Ramos (cell line): ENCODE measurements at regions not wholly inside any gene's neighbourhood (a gene's known extent, or its start where the extent isn't known, plus 50 kb on each side); places are given as distances from the start of the nearest gene placed in this dataset.
"Not testable (repeated sequence)": the region's sequence is repeated elsewhere in the genome, so short reads cannot be mapped to it uniquely, and the experiment has no call there.

Experiments used
- in situ Hi-C: fragments of 300-500 bp; cut with MboI; formaldehyde crosslinking; loops from one replicate; pipeline ENCODE4 v1.14.3; 2022; ENCODE audit warnings: low sequenced_read_pairs; ENCODE audit not compliant: unreplicated experiment

DNA sequence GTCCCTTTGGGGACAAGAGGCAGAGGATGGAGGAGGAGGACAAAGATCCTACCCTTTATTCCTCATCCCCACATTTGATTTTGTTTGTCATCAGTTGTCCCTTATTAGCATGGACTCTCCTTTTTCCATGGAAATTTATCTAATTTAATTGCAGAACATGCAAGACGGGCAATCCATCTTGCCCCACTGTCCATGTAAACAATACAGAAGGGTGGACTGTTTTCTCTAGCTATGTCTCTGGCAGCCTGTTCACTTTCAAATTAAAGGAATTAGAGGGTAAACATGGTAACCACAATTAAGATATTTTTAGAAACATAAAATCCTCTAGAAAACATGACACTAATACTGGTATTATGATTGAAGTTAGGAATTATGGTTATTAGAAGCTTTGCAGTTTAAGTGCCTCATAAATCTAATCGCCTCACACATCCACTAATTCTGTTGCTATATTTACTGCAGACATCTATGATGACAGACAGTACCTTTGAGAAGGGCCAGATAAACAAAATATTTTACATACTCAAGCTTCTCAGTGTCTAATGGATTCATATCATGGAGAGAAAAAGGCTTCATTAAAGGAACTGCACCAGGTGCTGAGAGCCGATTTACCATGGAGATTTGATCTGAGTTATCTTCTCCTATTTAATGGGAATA, 215.5 kb downstream of the LNPK start:
- in situ Hi-C loops: no loop called here

DNA sequence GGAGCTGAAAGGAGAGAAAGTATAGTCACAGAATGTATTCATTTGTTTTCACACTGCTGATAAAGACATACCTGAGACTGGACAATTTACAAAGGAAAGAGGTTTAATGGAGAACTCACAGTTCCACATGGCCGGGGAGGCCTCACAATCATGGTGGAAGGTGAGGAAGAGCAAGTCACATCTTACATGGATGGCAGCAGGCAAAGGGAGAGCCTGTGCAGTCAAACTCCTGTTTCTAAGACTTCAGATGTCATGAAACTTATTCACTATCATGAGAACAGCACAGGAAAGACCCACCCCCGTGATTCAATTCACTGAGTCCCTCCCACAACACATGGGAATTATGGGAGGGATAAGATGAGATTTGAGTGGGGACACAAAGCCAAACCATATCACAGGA, 224.7 kb downstream of the LNPK start:
- in situ Hi-C loops: not testable (repeated sequence)

DNA sequence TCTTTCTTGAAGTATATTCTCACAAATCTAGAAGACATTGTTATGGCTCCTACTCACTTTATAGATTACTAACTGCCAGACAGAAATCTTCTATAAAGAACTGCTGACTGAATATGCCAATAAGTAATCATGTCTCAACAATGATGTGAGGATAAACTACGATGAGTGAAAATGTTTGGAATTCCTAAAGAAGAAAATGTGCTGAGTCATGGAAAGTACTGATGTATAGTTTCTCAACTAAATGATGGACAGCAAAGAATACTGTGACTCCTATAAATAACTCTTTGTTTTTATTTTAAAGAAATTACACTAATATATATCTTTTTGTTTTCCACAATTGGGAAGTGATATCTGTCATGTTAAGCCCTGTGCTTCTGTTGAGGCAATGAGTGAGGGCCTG, 232.9 kb downstream of the LNPK start:
- in situ Hi-C loops: no loop called here

DNA sequence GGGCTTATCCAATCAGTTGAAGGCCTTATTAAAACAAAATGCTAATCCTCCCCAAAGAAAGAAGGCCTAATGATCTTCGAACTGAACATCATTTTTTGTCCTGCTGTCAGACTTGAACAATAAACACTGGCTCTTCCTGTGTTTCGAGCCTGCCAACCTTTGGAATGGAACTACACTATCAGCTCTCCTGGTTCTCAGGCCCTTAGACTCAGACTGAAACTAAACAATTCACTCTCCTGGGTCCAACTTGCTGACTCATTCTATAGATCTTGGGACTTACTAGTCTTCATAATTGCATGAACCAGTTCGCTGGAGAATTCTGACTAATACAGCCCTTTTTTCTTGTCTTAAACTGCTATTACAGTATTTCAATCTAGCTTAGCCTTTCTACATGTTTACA, 235.2 kb downstream of the LNPK start:
- in situ Hi-C loops: no loop called here

DNA sequence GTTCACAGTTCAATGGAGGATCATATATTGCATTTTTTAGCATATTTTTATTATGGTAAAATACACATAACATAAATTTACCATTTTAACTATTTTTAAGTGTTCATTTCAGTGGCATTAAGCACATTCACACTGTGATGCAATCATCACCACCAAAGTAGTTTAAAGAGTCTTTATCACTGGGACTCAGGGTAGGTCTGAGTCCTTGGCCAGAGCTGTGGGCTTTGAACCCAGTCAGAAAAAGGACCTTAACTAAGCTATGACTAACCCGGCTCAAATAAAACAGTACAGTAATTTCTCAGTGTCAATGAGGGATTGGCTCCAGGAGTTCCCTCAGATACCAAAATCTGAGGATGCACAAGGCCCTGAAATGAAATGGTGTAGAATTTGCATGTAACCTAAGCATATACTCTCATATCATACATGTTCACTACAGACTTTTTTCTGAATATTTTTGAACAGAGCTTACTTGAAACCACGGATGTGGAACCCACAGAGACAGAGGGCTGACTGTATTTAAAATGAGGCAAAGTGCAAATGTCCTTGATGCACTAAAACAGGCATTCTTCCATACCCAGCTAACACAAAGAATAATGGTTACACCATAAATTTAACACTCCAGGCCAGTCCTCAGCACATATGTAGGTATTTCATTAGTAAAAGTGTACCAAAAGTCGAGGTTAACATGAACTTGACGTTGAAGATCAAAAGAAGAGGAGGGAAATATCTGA, 246.2 kb downstream of the LNPK start:
- in situ Hi-C loops: no loop called here

DNA sequence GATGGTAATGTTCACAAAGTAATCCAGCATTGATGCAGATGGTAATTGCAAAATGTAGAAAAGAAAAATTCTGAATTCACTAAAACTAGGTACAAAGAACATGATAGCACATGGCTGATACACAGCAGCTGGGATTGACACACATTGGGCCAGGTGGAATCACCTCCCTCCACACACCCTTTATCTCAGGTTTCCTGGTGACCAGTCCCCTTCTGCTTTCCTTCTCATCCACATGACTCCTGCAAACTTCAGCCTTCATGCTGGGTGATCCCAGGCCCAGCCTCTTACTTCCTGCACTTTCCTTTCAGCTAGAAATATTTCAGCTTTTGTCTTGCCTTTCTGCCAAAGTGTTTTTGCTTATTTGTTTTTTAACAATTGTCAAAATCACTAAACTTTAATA, 246.9 kb downstream of the LNPK start:
- in situ Hi-C loops: no loop called here

DNA sequence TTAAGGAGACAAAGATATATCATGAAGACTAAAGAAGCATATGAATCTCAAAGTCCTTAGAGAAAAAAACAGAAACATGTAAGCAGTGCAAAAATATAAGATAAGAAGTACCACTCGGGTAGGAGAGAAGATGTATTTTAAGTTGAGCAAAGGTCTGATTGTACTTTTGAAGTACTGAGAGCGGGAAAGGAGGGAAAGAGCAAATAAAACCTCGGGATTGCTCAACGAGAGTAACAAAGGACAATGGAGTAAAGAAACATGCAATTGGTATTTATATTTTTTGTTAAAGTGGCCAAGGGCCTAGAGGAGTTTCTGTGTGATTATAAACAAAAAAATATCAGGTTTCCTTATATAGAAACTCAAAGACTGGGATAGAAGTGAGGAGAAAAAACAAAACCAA, 251.9 kb downstream of the LNPK start:
- in situ Hi-C loops: no loop called here

DNA sequence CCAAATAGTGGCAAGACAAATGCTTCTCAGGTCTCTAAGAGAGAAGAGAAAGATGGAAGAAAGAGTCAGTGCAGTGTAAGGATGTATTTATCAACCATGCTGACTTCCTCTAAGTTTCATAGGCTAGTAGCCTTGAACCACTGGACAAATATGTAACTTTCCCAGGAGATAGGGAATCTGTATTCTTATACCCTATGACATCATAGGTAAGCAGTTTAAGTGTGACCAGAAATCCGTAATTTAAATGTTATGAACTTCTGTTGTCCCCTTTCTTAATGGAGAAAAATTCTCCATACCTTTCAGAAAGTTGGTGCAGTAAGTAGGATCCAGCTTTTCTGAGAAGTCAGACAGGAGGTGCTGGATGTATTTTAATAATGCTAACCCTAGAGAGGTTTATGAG, 256.2 kb downstream of the LNPK start:
- in situ Hi-C loops: no loop called here

DNA sequence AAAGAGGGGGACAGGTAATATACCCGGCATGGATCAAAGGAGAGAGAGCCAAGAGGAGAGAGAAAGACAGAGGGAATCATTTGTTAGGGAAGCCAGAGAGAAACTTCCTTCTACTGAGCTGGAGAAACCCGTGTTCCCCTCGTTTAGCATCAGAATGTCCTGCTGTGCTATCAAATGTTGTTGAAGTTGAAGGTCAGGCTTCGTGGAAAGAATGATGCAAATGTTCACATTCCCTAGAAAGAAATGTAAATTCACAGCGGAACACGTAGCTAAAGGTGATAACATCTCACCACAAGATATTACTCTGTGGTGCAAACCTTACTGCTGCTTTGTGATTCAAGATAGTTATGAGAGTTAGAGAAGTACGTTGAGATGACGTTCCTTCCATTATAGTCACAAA, 258.1 kb downstream of the LNPK start:
- in situ Hi-C loops: no loop called here

DNA sequence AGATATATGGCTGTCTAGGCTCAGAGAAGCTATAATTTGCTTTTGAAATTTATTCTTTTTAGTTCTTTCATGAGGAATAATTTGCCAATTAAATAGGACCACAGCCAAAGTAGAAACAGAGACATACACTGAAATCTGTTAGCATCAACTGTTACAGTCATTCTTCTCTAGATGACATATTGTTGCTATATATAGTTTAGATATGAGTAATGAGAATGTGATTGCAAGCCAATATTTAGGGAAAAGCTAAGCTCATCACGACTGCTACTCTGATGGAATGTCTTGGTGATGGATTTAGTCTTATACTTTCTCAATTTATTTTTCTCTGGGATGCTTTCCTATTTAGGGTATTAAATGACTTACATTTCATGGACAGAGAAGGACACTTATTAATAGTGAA, 259.1 kb downstream of the LNPK start:
- in situ Hi-C loops: no loop called here

DNA sequence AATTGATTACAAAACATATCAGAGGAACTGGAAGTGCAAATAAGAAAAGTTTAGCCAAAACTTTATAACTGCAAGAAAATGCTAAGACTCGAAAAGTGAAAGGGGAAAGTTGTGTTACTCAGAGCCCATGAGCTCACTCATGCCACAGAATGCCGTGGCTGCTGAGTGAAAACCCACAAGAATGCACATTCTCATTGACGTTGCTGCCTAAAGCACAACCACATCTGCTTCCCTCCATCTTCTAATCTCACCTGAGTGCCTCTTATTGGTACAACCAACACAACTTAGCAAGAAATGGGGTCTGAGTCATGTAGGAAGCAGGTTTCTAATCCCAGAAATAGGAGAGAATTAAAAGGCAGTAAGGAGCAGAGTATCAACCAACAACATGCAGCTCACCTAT, 259.7 kb downstream of the LNPK start:
- in situ Hi-C loops: no loop called here

DNA sequence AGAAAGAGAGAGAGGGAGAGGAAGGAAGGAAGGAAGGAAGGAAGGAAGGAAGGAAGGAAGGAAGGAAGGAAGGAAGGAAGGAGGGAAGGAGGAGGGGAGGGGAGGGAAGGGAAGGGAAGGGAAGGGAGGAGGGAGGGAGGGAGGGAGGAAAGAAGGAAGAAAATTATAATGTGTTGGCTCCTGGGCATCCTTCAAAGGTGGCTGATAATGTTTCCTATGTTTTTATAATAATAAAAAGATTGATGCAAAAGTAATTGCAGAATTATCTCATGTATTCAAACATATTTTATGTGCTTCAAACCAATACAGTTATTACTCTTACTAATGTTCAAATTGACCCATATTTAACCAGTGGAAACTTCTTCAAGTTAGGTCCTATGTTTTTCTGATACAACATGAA, 260.9 kb downstream of the LNPK start:
- in situ Hi-C loops: no loop called here

DNA sequence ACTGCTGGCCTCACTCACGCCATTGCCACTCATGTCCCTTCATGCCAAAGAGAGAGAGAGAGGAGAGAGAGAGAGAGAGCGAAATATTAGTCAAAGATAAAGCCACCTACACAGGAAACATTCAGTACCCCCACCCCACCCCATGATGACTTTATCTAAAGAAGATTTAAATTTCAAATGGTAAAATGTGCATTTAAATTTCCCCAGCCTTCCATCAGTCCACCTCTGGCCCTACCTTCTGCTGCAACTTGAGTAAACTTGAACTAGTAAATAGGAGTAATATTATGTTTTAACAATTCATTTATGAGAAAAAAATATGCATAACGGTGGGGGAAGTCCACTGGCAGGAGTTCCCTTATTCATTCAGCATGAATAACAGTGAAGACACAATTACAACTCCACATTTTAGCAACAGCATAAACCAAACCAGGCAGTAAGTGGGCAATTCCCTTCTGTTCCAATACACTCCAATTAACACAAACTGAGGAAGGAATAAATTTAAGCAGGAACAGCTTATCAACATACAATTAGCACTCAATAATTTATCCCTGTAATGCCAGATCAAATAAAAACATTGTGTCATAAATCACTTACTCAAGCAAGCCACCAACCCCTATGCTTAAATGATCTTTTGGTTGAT, 264.2 kb downstream of the LNPK start:
- in situ Hi-C loops: no loop called here

DNA sequence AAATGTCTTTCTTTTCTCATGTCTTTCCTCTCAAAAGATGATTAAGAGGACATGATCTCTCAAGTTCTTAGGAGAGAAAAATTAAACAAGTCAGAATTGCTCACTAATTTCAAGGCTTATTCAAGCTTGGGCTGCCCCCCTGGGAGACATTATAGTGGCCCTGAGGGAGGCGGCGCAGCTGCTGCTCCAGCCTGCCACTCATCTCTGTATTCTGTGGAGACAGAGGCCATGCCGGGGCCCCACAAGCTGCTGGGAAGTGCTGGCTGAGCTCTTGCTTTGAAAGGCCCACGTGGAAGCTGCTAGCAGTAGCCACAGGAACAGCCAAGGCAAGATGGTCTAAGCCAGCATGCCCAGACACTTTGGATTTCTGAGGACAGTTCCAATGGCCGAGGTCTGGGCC, 267.4 kb downstream of the LNPK start:
- in situ Hi-C loops: no loop called here

DNA sequence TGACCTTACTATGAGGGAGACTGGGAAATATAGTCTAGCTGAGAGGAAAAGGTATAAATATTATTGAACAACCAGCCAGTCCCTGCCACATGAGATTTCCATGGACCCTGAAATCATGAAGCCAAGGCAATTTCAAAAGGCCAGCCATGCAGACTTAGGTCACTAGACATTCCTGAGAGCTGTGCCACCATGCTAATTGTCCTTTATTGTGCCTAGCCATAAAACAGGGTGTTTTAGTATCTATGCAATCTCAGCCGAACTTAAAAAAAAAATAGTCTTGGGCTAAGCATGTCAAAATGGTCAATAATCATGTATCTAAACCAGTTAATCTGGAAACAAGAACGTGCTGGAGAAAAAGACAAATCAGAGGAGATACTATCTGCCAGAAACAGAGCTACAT, 269.5 kb downstream of the LNPK start:
- in situ Hi-C loops: no loop called here

DNA sequence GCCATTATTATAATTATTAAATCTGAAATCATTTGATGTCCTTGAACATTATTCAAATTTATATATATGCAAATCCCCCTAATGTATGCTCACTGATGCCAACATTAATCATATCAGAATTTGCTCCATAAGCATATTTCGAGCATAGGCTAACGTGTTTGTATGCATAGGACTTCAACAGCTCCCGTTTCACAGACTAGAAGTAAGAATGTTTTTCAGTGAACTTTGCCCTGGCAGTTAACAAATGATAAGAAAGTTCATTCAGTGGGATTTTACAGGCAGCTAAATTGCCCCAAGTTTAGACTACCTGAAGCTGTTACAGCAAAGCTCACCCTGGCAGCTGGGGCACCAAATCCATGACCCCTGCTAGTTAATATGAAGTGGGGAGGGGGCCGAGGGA, 272.0 kb downstream of the LNPK start:
- in situ Hi-C loops: no loop called here

DNA sequence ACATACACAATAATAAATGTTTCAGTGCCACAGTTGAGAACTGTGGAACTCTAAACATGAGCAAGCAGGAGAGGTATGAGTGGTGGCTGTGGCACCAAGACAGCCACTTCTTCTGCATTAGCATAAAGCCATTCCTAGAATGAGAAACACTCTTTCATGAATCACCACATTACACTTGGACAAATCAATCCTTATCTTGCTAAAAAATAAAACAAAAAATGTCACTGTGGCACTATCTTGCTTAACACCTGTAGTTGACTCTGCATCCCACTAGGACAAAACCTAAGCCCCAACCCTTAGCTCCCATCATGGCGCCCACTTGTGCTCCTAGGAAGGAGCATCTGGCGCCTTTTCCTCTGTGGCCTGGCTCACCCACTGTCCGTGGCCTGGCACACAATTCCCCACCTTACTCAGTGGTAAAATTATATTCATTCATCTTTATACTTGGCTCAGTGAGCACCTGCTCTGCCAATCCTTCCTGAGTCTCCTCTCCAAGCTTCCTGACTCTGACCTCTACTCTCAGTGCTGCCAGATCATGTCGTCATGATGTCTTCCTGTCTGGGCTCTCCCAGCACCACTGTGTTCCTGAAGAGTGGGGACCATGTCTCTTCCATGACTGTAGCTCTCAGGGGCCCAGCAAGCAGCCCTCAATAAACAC, 272.9 kb downstream of the LNPK start:
- in situ Hi-C loops: no loop called here

DNA sequence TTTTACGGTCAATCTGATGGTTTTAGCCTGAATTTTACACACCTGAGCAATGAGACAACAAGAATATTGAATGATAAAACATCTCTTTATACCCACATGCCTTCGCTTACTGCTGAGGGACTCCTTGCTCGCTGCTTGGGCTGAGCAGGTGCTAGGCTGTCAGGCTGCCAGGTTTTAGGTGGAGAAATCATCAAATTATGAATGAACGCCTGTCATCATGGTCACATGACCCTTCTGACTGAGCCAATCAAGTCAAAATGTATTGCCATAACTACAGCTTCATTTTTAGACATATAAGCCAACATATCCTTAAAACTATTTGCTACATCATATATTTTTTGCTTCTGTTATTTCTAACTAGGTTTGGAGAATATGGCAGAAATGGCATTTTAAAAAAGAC, 274.0 kb downstream of the LNPK start:
- in situ Hi-C loops: no loop called here

DNA sequence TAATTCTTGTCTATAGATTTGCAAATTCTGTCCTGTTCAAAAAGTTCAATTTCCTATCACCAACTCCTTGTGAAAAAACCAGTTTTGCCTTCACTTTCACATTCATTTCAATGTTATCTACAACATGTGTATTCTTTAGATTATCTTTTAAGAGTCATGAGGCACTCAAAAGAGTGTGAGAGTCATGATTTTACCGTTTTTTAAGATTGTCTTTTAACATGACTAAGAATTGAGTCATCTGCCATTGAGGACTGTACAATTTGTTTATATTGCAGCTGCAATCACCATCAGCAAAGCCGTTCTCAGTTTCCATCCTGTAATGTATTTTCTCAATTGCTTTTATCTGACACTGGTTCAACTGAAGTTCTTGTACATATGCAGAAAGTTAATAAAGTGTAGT, 275.8 kb downstream of the LNPK start:
- in situ Hi-C loops: no loop called here

DNA sequence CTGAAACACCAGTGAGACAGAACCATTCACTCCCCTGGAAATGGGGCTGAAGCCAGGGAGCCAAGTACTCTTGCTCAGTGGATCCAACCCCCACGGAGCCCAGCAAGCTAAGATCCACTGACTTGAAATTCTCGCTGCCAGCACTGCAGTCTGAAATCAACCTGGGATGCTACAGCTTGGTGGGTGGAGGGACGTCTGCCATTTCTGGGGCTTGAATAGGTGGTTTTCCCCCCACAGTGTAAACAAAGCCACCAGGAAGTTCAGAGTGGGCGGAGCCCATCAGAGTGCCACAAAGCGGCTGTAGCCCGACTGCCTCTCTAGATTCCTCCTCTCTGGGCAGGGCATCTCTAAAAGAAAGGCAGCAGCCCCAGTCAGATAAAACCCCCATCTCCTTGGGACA, 292.8 kb downstream of the LNPK start:
- in situ Hi-C loops: no loop called here

DNA sequence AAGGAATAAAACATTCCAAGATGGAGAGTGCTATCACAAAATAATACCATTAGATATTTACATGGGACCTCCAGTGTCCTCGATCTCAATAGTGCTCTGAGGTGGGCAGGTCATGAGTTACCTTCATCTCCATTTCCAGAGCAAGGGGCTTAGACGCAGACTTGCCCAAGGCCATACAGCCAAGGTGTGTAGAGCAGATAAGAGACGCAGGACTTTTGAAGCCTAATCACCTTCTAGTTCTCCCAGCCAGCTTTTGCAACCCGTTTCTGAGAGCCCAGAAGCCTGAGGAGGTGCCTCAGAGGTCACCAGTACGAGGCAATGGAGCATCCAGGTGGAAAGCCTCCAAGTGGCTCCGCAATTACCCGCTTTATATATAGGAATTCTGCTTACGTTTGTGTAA, 294.7 kb downstream of the LNPK start:
- in situ Hi-C loops: no loop called here
